DMS 273 (cell line): ENCODE measurements at regions not wholly inside any gene's neighbourhood (a gene's known extent, or its start where the extent isn't known, plus 50 kb on each side); places are given as distances from the start of the nearest gene placed in this dataset.

ENCODE experiments used
- DNase-seq: peaks from one replicate; lab custom pipeline; 2025; ENCODE audit not compliant: unreplicated experiment; lab: John Stamatoyannopoulos, UW

- no peak for DNase-seq
Measured at GRCh38 chr13:106858903-106859532, 291.1 kb upstream of the ARGLU1 start.

DNA sequence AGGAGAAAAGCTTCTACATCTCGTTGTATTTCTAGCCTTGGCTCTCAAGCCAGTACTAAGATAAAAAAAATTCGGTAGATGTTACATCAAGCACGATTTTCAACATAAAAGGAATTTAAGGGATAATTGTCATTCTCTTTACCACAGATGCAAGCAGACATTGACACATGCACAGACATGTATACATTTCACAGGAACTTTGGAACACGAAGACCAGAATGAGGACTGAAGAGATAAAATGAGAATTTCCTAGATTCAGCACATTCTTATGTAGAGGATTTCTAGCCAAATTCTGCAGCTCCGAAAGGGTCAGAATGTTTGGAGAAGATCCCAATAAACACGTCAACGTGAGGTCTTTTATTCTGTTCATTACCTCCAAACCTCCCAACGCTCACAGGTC is 284.5 kb upstream of the ARGLU1 start:
- DNase-seq, result no peak

- DNase-seq, result no peak
Measured at GRCh38 chr13:106850973-106851650, 283.2 kb upstream of the ARGLU1 start.

GRCh38 chr13:106846571-106847448 is 278.9 kb upstream of the ARGLU1 start:
- no peak for DNase-seq

- no peak for DNase-seq
Measured at GRCh38 chr13:106836186-106836802, 268.4 kb upstream of the ARGLU1 start.

- no peak for DNase-seq
Measured at GRCh38 chr13:106835477-106835876, 267.5 kb upstream of the ARGLU1 start.

DNA sequence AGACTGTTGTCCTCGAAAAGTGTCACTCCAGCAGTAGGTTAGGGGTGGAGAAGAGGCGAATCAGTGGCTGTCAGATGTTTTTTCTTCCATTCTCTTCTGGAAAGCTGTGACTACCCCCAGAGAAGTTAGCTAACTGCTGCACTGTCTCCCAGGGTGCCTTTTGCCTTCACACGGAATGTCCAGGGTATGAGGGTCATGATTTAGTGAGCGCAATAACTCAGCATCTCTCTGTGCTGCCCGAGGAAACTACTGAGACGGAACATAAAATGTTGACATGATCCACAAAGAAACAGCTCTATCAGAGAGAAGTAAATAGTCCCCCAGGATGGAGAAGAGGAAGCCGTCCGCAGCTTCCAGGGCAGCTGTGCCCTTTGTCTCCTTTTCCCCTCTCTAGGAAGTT is 254.0 kb upstream of the ARGLU1 start:
- no peak for DNase-seq

- DNase-seq, result no peak
Measured at GRCh38 chr13:106819413-106820180, 251.7 kb upstream of the ARGLU1 start.

- no peak for DNase-seq
Measured at GRCh38 chr13:106818971-106819370, 251.0 kb upstream of the ARGLU1 start.

GRCh38 chr13:106815545-106815944 is 247.6 kb upstream of the ARGLU1 start:
- DNase-seq, result no peak

GRCh38 chr13:106814463-106814862 is 246.5 kb upstream of the ARGLU1 start:
- DNase-seq, result no peak

DNA sequence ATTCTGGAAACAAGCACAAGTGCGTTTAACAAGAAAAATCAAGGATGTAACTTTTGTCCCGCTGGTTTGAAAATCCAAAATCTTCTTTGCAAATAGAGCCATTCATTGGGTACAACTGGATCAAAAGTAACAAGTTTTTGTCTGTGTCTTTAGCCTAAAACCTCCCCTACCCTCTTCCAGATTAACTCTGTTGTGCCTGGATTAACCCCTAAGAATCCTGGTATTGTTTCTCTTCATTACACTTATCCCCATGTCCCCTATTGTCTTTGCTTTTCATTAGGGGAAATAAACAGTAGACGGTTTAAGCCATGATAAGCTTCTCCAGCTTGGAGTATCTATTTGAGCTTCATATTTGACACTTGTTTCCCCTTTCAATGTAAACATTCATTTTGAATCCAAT is 242.1 kb upstream of the ARGLU1 start:
- no peak for DNase-seq

DNA sequence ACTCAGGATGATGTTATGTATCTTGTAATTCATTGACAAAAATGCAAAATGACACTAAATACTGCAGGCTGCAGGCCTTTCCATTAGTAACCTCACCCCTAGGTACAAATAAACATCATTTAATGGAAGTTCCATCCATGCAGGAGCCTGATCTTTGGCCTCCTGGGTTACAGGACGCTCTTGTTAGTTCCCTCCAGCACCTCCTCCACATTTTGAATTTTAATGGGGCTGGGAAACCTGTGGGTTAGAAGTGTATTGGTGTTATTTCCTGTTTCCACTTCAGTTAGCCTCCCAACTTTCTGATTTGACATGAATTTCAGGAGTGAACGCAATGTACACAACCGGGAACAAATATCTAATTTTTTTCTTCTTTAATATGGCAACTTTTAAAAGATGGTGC is 237.1 kb upstream of the ARGLU1 start:
- DNase-seq, result no peak

GRCh38 chr13:106802917-106803316 is 235.0 kb upstream of the ARGLU1 start:
- DNase-seq, result no peak

DNA sequence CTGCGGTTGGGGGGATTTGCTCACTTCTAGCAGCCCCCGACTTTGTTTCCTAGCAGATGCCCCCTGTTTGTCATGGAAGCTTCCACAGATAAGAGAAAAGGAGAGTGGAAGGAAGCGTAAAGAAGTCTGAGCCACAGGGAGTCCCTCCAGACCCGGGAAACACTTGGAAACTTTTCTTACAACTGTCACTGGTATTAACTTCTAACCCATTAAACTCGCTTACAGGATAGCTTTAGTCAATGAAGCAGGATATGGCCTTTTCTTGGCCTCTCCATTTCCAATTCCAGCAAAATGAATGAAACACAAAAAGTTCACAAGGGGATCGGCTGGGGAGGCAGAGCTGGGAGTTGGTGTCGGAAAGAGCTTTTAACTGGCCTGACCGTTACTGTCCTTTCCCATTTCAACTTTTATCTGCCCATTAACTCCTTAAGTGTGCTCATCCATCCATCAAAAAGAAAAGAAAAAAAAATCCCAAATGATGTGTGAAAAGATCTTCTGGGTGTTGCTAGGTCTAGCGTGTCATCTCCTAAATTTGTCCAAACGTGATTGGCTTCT is 231.9 kb upstream of the ARGLU1 start:
- no peak for DNase-seq

GRCh38 chr13:106797081-106797640 is 229.2 kb upstream of the ARGLU1 start:
- no peak for DNase-seq

GRCh38 chr13:106796280-106797047 is 228.5 kb upstream of the ARGLU1 start:
- DNase-seq, result no peak

GRCh38 chr13:106795847-106796246 is 227.9 kb upstream of the ARGLU1 start:
- DNase-seq, result no peak

GRCh38 chr13:106794117-106794516 is 226.2 kb upstream of the ARGLU1 start:
- no peak for DNase-seq
